Rectal smooth muscle tissue (tissue), 1 donor: ENCODE measurements at regions not wholly inside any gene's neighbourhood (a gene's known extent, or its start where the extent isn't known, plus 50 kb on each side); places are given as distances from the start of the nearest gene placed in this dataset.

ENCODE experiments used
- H3K27ac ChIP-seq: one replicate; pipeline ENCODE4 v1.7.0; 2013; ENCODE audit warnings: low read depth, low read length, inconsistent platforms
- H3K27me3 ChIP-seq: one replicate; pipeline ENCODE4 v1.7.0; 2013; ENCODE audit warnings: low read length; ENCODE audit not compliant: control insufficient read depth, insufficient read depth
- H3K36me3 ChIP-seq: one replicate; pipeline ENCODE4 v1.7.0; 2013; ENCODE audit warnings: low read length; ENCODE audit not compliant: control insufficient read depth, insufficient read depth
- H3K4me1 ChIP-seq: one replicate; pipeline ENCODE4 v1.7.0; 2013; ENCODE audit warnings: low read length; ENCODE audit not compliant: control insufficient read depth, insufficient read depth
- H3K4me3 ChIP-seq: one replicate; pipeline ENCODE4 v1.7.0; 2013; ENCODE audit warnings: low read length
- H3K9ac ChIP-seq: one replicate; pipeline ENCODE4 v1.7.0; 2013; ENCODE audit warnings: low read length

DNA sequence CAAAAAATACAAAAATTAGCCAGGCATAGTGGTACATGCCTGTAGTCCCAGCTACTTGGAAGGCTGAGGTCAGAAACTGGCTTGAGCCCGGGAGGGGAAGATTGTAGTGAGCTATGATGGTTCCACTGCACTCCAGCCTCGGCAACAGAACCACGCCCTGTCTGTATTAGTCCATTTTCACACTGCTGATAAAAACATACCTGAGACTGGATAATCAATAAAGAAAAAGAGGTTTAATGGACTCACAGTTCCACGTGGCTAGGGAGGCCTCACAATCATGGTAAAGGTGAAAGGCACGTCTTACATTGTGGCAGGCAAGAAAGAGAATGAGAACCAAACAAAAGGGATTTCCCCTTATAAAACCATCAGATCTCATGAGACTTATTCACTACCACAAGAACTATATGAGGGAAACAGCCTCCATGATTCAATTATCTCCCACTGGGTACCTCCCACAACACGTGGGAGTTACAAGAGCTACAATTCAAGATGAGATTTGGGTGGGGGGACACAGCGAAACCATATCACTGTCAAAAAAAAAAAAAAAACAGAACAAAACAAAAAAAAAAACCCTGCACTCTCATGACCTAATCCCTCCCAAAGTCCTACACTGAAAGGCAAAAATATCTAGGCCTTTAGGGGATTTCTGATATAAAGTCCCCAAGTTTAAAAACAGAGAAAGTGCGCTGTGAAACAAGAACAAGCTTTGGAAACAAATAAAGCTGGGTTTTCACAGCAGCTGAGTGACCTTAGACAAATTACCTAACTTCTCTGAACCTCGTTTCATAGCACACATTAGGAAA is 224.7 kb downstream of the IGSF11 start:
- Histone ChIP-seq H3K9ac (no peak overlapping the region), H3K36me3 (no peaks in the 10 kb centered on the region), H3K4me3 (no peak overlapping the region), H3K4me1 (no peaks in the 10 kb centered on the region), H3K27me3 (no peaks in the 10 kb centered on the region), H3K27ac (no peak overlapping the region)

DNA sequence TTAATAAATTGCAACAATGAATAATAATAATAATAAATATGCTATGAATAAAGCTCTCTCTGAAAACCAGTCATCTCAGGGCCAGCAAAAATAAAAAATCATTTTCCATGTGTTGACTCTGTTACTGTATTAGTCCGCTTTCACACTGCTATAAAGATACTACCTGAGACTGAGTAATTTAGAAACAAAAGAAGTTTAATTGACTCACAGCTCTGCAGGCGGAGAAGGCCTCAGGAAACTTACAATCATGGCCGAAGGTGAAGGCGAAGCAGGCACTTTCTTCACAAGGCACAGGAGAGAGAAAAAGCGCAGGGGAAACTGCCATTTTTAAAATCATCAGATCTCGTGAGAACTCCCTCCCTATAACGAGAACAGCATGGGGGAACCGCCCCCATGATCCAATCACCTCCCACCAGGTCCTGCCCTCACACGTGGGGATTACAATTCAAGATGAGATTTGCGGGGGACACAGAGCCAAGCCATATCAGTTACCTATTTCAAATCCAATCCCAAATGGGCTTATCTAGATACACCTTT is 224.1 kb downstream of the IGSF11 start:
- Histone ChIP-seq H3K4me3 (no peak overlapping the region), H3K27ac (no peak overlapping the region), H3K4me1 (no peaks in the 10 kb centered on the region), H3K9ac (no peak overlapping the region), H3K36me3 (no peaks in the 10 kb centered on the region), H3K27me3 (no peaks in the 10 kb centered on the region)

DNA sequence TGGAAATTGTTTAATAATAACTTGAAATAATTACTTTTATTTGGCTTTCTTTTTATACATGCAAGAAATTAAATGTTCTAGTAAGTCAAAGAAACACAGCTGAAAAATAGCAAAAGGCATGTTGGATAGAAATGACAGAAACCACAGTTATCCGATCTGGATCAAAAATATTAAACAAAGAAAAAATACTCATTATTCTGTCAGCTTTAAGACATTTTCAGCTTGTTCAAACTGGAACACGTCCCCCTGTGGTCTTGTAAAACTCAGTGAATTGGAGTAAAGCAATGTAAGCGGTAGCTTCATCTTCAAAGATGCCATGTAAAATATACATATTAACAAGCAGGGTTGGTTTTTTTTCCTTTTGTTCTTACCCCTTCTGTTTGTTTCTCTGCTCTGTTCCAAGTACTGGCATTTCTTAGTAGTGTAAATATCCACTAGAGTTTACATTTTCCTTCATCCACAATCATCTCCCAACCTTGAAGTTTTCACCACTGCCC is 223.4 kb downstream of the IGSF11 start:
- Histone ChIP-seq H3K4me3 (no peak overlapping the region), H3K27ac (no peak overlapping the region), H3K9ac (no peak overlapping the region), H3K4me1 (no peaks in the 10 kb centered on the region), H3K27me3 (no peaks in the 10 kb centered on the region), H3K36me3 (no peaks in the 10 kb centered on the region)

GRCh38 chr3:118813472-118813871 is 221.2 kb downstream of the IGSF11 start:
- Histone ChIP-seq H3K4me1 (no peaks in the 10 kb centered on the region), H3K27ac (no peak overlapping the region), H3K4me3 (no peak overlapping the region), H3K27me3 (no peaks in the 10 kb centered on the region), H3K36me3 (no peaks in the 10 kb centered on the region), H3K9ac (no peak overlapping the region)

DNA sequence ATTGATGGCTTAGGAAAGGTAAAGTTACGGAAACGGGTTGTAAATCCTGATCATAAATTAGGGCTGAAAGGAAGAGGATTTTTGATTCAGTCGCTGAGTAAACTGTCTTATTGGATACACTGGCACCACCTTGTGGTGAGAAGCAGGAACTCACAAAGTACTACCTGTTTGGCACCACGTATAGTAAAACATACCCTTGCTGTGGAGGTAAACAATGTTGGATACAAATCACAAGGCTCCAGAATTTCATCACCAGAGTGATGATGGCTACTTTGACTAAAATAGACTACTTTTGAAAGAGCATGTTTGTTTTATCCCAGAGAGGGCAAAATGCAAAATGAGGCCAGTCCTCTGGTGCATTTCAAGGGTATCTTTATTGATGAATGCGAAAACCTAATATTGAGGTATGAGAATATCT is 216.9 kb downstream of the IGSF11 start:
- Histone ChIP-seq H3K36me3 (no peaks in the 10 kb centered on the region), H3K9ac (no peak overlapping the region), H3K27ac (no peak overlapping the region), H3K4me1 (no peaks in the 10 kb centered on the region), H3K4me3 (no peak overlapping the region), H3K27me3 (no peaks in the 10 kb centered on the region)

GRCh38 chr3:118818386-118818785 is 216.3 kb downstream of the IGSF11 start:
- H3K27me3 ChIP-seq: no peaks in the 10 kb centered on the region
- no peak overlapping the region for H3K9ac ChIP-seq

GRCh38 chr3:118823626-118824025 is 211.0 kb downstream of the IGSF11 start:
- Histone ChIP-seq H3K4me1 (no peaks in the 10 kb centered on the region), H3K36me3 (no peaks in the 10 kb centered on the region), H3K9ac (no peak overlapping the region), H3K4me3 (no peak overlapping the region), H3K27ac (no peak overlapping the region), H3K27me3 (no peaks in the 10 kb centered on the region)

More at GRCh38 chr3:118818386-118818785, 216.3 kb downstream of the IGSF11 start:
- Histone ChIP-seq H3K36me3 (no peaks in the 10 kb centered on the region), H3K27ac (no peak overlapping the region), H3K4me1 (no peaks in the 10 kb centered on the region), H3K4me3 (no peak overlapping the region)

DNA sequence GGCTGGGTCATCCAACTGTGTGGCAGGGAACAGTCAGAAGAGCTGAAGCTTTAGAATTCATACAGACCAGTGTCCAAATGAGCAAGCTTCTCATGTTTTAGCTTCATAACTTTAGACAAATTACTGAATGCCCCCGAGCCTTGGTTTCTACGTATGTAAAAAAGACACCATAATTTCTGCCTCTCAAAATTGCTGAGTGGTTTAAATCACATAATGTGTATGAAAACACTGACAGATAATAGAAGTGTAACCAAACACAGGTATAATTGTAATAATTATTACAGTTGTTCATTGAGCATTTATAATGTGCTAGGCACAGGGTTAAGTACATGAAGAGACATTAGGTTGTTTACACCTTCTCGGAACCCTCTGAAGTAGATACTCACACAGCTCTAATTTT is 207.2 kb downstream of the IGSF11 start:
- H3K36me3 ChIP-seq: no peaks in the 10 kb centered on the region
- H3K27ac ChIP-seq: no peak overlapping the region
- no peaks in the 10 kb centered on the region for H3K27me3 ChIP-seq
- H3K4me1 ChIP-seq: no peaks in the 10 kb centered on the region
- H3K4me3 ChIP-seq: no peak overlapping the region
- H3K9ac ChIP-seq: no peak overlapping the region

DNA sequence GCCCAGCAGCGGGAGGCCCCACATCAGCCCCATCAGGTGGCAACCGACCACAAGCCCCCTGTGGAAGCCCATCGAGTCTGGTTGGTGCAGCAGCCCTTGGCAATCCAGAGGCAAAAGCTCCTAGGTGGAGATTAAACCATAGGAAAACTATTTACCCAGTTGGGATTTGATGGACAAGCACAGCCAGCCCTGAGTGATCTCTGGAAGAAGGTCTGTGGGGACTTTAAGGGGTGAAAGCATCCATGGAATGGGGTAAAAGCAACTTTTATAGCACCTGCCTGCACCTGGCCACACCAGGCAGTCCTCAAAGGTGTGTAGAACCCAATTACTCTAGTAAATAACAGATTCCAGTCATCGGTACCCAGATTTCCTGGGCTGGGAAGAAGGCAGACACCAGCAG is 206.3 kb downstream of the IGSF11 start:
- Histone ChIP-seq H3K9ac (no peak overlapping the region), H3K27ac (no peak overlapping the region), H3K36me3 (no peaks in the 10 kb centered on the region), H3K4me1 (no peaks in the 10 kb centered on the region), H3K27me3 (no peaks in the 10 kb centered on the region), H3K4me3 (no peak overlapping the region)

DNA sequence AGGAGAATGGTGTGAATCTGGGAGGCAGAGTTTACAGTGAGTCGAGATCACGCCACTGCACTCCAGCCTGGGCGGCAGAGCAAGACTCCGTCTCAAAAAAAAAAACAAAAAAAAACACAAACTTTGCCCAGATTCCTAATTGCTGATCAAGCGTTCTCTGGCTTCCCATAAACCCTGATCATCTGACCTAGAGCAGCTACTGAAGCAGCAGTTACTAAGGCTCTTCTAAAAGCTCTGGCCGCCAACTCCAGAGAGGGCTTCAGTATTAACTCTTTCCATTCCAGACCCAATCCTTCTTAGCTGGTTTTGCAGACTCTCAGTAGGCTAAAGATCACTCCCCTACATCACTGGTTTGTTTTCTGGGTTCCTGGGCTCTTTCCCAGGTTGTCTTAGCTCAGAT is 201.6 kb downstream of the IGSF11 start:
- Histone ChIP-seq H3K9ac (no peak overlapping the region), H3K36me3 (no peaks in the 10 kb centered on the region), H3K27ac (no peak overlapping the region), H3K4me1 (no peaks in the 10 kb centered on the region), H3K27me3 (no peaks in the 10 kb centered on the region), H3K4me3 (no peak overlapping the region)

GRCh38 chr3:118838871-118839270 is 195.8 kb downstream of the IGSF11 start:
- Histone ChIP-seq H3K36me3 (no peaks in the 10 kb centered on the region), H3K9ac (no peak overlapping the region), H3K4me3 (no peak overlapping the region), H3K4me1 (no peaks in the 10 kb centered on the region), H3K27me3 (no peaks in the 10 kb centered on the region), H3K27ac (no peak overlapping the region)

DNA sequence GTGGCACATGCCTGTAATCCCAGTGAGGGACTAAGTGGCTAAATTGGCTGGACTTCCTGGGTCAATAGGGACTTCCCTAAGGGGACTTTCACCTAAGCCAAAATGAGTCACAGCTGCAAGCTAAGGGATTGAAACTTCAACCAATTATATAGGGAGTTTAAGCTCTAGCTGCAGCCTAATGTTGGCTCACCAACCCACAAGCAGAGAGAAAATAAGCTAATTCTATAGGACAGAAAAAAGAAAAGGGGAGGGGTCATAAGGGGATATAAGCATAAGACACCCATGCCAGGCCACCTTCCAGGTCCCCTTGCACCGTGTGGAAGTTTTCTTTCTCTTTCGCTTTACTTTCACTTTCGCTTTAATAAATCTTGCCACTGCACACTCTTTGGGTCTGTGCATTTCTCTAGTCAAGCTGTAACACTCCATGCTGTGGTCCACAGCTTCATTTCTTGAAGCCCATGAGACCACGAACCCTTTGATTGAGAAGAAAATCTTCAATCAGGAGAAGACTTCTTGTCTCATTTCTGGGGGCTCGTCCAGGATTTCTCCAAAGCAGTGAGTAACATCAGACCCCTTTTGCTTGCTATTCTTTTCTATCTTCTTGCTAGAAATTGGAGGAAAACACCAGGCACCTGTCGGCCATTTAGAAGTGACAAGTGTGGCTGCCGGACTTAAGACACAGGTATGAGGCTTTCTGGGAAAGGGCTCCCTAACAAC is 192.3 kb downstream of the IGSF11 start:
- Histone ChIP-seq H3K36me3 (no peaks in the 10 kb centered on the region), H3K4me3 (no peak overlapping the region), H3K9ac (no peak overlapping the region), H3K27me3 (no peaks in the 10 kb centered on the region), H3K4me1 (no peaks in the 10 kb centered on the region), H3K27ac (no peak overlapping the region)
